Liver (tissue), 8 donors: ENCODE measurements at regions not wholly inside any gene's neighbourhood (a gene's known extent, or its start where the extent isn't known, plus 50 kb on each side); places are given as distances from the start of the nearest gene placed in this dataset.

Source experiments
- DNase-seq: peaks from one replicate; pipeline ENCODE4 v3.0.0-alpha.2; 2017; ENCODE audit warnings: low spot score
- H3K27ac ChIP-seq, 2 donors: one replicate each; pipeline ENCODE4 v1.7.0; 2013; ENCODE audit warnings: inconsistent platforms in 2 of 2, low read length in 2 of 2, control low read depth in 1 of 2, low read depth in 1 of 2, mild to moderate bottlenecking in 1 of 2
- H3K27me3 ChIP-seq, 4 donors: one replicate each; pipeline versions ENCODE4 v1.6.1 to v1.7.0; 2013; ENCODE audit warnings: low read length in 3 of 4, inconsistent platforms in 1 of 4, mild to moderate bottlenecking in 1 of 4, moderate library complexity in 1 of 4; ENCODE audit not compliant: control insufficient read depth in 4 of 4, insufficient read depth in 4 of 4
- H3K36me3 ChIP-seq, 4 donors: one replicate each; pipeline versions ENCODE4 v1.6.1 to v1.7.0; 2013; ENCODE audit warnings: low read length in 3 of 4, mild to moderate bottlenecking in 3 of 4, low read depth in 1 of 4, moderate library complexity in 1 of 4; ENCODE audit not compliant: control insufficient read depth in 4 of 4, insufficient read depth in 3 of 4
- H3K4me1 ChIP-seq, 4 donors: one replicate each; pipeline versions ENCODE4 v1.6.1 to v1.7.0; 2013; ENCODE audit warnings: low read length in 3 of 4, mild to moderate bottlenecking in 3 of 4, moderate library complexity in 1 of 4; ENCODE audit not compliant: control insufficient read depth in 4 of 4, insufficient read depth in 4 of 4
- H3K4me3 ChIP-seq, 3 donors: one replicate each; pipeline versions ENCODE4 v1.6.1 to v1.7.0; 2013; ENCODE audit warnings: low read length in 3 of 3, control low read depth in 1 of 3, low read depth in 1 of 3, mild to moderate bottlenecking in 1 of 3
- H3K9ac ChIP-seq, 2 donors: one replicate each; pipeline ENCODE4 v1.7.0; 2013; ENCODE audit warnings: low read length in 2 of 2, mild to moderate bottlenecking in 2 of 2, moderate library complexity in 2 of 2, control low read depth in 1 of 2, low read depth in 1 of 2
- H3K9me3 ChIP-seq, 4 donors: one replicate each; pipeline versions ENCODE4 v1.6.1 to v1.7.0; 2013; ENCODE audit warnings: low read length in 3 of 4; ENCODE audit not compliant: control insufficient read depth in 4 of 4
- ATF3 ChIP-seq: IDR thresholded peaks from 2 replicates; pipeline ENCODE4 v1.6.1; 2016; ENCODE audit warnings: antibody characterized with exemption
- CTCF ChIP-seq: fragments of 150-350 bp; IDR thresholded peaks from 2 replicates; pipeline ENCODE4 v1.5.1; 2017; ENCODE audit warnings: improper control_type of control experiment, low read depth, low read length; ENCODE audit not compliant: missing input control
- EGR1 ChIP-seq, 2 donors: IDR thresholded peaks; 2 replicates each; pipeline ENCODE4 v1.6.1; 2016 to 2018; ENCODE audit warnings: antibody characterized with exemption in 2 of 2, low read depth in 2 of 2
- FOXA1 ChIP-seq: IDR thresholded peaks from 2 replicates; pipeline ENCODE4 v1.6.1; 2016; ENCODE audit warnings: antibody characterized with exemption
- FOXA2 ChIP-seq: IDR thresholded peaks from 2 replicates; pipeline ENCODE4 v1.6.1; 2016; ENCODE audit warnings: antibody characterized with exemption
- GABPA ChIP-seq, 2 donors: IDR thresholded peaks in 1 of 2; conservative IDR thresholded peaks in 1 of 2; 2 replicates each; pipeline ENCODE4 v1.6.1; 2016; ENCODE audit warnings: antibody characterized with exemption in 2 of 2, mild to moderate bottlenecking in 1 of 2, moderate library complexity in 1 of 2
- HNF4A ChIP-seq, 2 donors: conservative IDR thresholded peaks; 2 replicates each; pipeline ENCODE4 v1.6.1; 2016; ENCODE audit warnings: antibody characterized with exemption in 2 of 2, mild to moderate bottlenecking in 2 of 2
- HNF4G ChIP-seq: IDR thresholded peaks from 2 replicates; pipeline ENCODE4 v1.6.1; 2016; ENCODE audit warnings: antibody characterized with exemption
- JUND ChIP-seq, 2 donors: IDR thresholded peaks; 2 replicates each; pipeline ENCODE4 v1.6.1; 2016; ENCODE audit warnings: antibody characterized with exemption in 2 of 2
- NR2F2 ChIP-seq: IDR thresholded peaks from 2 replicates; pipeline ENCODE4 v1.6.1; 2016; ENCODE audit warnings: antibody characterized with exemption
- RAD21 ChIP-seq, 2 donors: IDR thresholded peaks; 2 replicates each; pipeline ENCODE4 v1.6.1; 2016; ENCODE audit warnings: antibody characterized with exemption in 2 of 2, mild to moderate bottlenecking in 2 of 2
- RXRA ChIP-seq, 2 donors: IDR thresholded peaks; 2 replicates each; pipeline ENCODE4 v1.6.1; 2017 to 2018; ENCODE audit warnings: antibody characterized with exemption in 2 of 2, mild to moderate bottlenecking in 1 of 2
- SP1 ChIP-seq: IDR thresholded peaks from 2 replicates; pipeline ENCODE4 v1.6.1; 2018; ENCODE audit warnings: antibody characterized with exemption, mild to moderate bottlenecking
- TAF1 ChIP-seq: conservative IDR thresholded peaks from 2 replicates; pipeline ENCODE4 v1.6.1; 2016; ENCODE audit warnings: antibody characterized with exemption, mild to moderate bottlenecking
- YY1 ChIP-seq: IDR thresholded peaks from 2 replicates; pipeline ENCODE4 v1.6.1; 2016; ENCODE audit warnings: antibody characterized with exemption, mild to moderate bottlenecking
- WGBS: extraction: QIAGEN DNeasy Blood & Tissue Kit; methylation state at CpG from one replicate; pipeline ENCODE4 v1.1.7; 2013; 5-methylcytosine and 5-hydroxymethylcytosine counted together
- TF ChIP-seq, protein P1 (sequence below): IDR thresholded peaks from 2 replicates; pipeline ENCODE4 v1.6.1; 2016; ENCODE audit warnings: antibody characterized with exemption
- TF ChIP-seq, protein P2 (sequence below): IDR thresholded peaks from 2 replicates; pipeline ENCODE4 v1.6.1; 2016; ENCODE audit warnings: antibody characterized with exemption, mild to moderate bottlenecking
- TF ChIP-seq, protein P3 (sequence below): IDR thresholded peaks from 2 replicates; pipeline ENCODE4 v1.6.1; 2016; ENCODE audit warnings: antibody characterized with exemption
- donor health status: healthy.
- donor health status: healthy.
- donor health status: healthy.
- donor health status: healthy.
- donor health status: healthy.

DNA sequence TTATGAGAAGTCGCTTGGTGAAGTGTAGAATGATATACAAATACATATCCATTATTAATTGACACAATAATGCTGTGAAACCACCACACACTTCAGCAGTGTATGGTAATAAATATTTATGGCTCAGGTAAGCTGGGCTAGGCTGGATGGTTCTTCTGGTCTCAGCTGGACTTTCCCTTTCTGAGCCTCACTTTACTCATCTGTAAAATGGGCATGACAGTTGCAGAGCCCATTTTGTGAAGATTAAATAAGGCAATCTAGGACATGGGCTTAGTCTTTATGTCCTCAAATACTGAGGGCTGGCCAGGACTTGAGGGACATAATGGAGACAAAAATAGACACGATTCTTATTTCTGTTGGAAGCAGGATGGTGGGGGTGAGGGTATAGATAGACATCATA lies 196.1 kb downstream of the MIAT start:
- H3K36me3 ChIP-seq = no peaks in the 10 kb centered on the region
- 94% methylated on average over 2 of the region's 2 CpGs for WGBS
- no peak for TF ChIP-seq ATF3
- no peak for TF ChIP-seq FOXA2
- TF ChIP-seq TAF1 = no peak
- no peak for TF ChIP-seq EGR1 (IDR thresholded peaks at IDR 0.05; ENCODE audit: low read depth in 2 of 2)
- TF ChIP-seq SP1 = no peak
- no peak for TF ChIP-seq YY1
- no peak for TF ChIP-seq CTCF
- no peak for TF ChIP-seq GABPA (IDR thresholded peaks at IDR 0.05 in 1 of 2, conservative IDR thresholded peaks at IDR 0.05 in 1 of 2)
- TF ChIP-seq, protein P1, sequence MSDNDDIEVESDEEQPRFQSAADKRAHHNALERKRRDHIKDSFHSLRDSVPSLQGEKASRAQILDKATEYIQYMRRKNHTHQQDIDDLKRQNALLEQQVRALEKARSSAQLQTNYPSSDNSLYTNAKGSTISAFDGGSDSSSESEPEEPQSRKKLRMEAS = no peak
- TF ChIP-seq, protein P2, sequence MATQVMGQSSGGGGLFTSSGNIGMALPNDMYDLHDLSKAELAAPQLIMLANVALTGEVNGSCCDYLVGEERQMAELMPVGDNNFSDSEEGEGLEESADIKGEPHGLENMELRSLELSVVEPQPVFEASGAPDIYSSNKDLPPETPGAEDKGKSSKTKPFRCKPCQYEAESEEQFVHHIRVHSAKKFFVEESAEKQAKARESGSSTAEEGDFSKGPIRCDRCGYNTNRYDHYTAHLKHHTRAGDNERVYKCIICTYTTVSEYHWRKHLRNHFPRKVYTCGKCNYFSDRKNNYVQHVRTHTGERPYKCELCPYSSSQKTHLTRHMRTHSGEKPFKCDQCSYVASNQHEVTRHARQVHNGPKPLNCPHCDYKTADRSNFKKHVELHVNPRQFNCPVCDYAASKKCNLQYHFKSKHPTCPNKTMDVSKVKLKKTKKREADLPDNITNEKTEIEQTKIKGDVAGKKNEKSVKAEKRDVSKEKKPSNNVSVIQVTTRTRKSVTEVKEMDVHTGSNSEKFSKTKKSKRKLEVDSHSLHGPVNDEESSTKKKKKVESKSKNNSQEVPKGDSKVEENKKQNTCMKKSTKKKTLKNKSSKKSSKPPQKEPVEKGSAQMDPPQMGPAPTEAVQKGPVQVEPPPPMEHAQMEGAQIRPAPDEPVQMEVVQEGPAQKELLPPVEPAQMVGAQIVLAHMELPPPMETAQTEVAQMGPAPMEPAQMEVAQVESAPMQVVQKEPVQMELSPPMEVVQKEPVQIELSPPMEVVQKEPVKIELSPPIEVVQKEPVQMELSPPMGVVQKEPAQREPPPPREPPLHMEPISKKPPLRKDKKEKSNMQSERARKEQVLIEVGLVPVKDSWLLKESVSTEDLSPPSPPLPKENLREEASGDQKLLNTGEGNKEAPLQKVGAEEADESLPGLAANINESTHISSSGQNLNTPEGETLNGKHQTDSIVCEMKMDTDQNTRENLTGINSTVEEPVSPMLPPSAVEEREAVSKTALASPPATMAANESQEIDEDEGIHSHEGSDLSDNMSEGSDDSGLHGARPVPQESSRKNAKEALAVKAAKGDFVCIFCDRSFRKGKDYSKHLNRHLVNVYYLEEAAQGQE = no peak
- TF ChIP-seq HNF4G = no peak
- no peak for TF ChIP-seq FOXA1
- TF ChIP-seq RAD21 (IDR thresholded peaks at IDR 0.05) = no peak
- no peak for TF ChIP-seq JUND (IDR thresholded peaks at IDR 0.05)
- TF ChIP-seq RXRA (IDR thresholded peaks at IDR 0.05) = no peak
- TF ChIP-seq NR2F2 = no peak
- TF ChIP-seq, protein P3, sequence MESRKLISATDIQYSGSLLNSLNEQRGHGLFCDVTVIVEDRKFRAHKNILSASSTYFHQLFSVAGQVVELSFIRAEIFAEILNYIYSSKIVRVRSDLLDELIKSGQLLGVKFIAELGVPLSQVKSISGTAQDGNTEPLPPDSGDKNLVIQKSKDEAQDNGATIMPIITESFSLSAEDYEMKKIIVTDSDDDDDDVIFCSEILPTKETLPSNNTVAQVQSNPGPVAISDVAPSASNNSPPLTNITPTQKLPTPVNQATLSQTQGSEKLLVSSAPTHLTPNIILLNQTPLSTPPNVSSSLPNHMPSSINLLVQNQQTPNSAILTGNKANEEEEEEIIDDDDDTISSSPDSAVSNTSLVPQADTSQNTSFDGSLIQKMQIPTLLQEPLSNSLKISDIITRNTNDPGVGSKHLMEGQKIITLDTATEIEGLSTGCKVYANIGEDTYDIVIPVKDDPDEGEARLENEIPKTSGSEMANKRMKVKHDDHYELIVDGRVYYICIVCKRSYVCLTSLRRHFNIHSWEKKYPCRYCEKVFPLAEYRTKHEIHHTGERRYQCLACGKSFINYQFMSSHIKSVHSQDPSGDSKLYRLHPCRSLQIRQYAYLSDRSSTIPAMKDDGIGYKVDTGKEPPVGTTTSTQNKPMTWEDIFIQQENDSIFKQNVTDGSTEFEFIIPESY = no peak
- no peak for TF ChIP-seq HNF4A (conservative IDR thresholded peaks at IDR 0.05)
- no peak overlapping the region for H3K9ac ChIP-seq
- H3K4me3 ChIP-seq = no peak overlapping the region
- DNase-seq = no peak
- no peaks in the 10 kb centered on the region for H3K27me3 ChIP-seq
- H3K4me1 ChIP-seq = no peaks in the 10 kb centered on the region
- H3K9me3 ChIP-seq = no peaks in the 10 kb centered on the region
- H3K27ac ChIP-seq = no peak overlapping the region

DNA sequence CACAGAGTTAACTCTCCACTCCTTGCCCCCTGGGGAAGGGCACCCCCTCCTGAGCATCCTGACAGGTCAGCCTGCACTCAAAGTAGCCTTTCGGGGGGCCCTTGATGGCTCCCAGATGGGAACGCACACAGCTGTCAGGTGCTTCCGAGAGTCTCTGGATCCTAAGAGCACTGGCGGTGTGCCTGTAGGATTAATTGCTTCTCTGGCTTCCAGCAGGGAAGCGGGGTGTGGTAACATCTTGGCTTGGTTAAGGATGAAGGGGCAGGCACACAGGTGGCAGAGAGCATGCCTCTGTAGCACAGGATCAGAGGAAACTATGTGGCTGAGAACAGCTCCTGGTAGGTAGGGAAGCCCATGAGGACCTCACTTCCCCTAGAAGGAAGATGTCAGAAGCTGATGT lies 199.8 kb downstream of the MIAT start:
- no peaks in the 10 kb centered on the region for H3K4me1 ChIP-seq
- no peak for TF ChIP-seq EGR1 (IDR thresholded peaks at IDR 0.05; ENCODE audit: low read depth in 2 of 2)
- TF ChIP-seq SP1 = no peak
- no peak for TF ChIP-seq CTCF
- TF ChIP-seq TAF1 = no peak

More for the DNA sequence above, 199.8 kb downstream of the MIAT start:
- no peak overlapping the region for H3K27ac ChIP-seq
- H3K27me3 ChIP-seq = no peaks in the 10 kb centered on the region
- 94% methylated on average over 5 of the region's 5 CpGs for WGBS
- H3K4me3 ChIP-seq = no peak overlapping the region
- DNase-seq = no peak
- H3K9me3 ChIP-seq = no peaks in the 10 kb centered on the region
- H3K9ac ChIP-seq = no peak overlapping the region
- no peaks in the 10 kb centered on the region for H3K36me3 ChIP-seq
